Hematopoietic multipotent progenitor cell treated with erythropoietin and hydrocortisone succinate and interleukin-3 and kit ligand, for 8 days (in vitro differentiated cells): ENCODE measurements at regions not wholly inside any gene's neighbourhood (a gene's known extent, or its start where the extent isn't known, plus 50 kb on each side); places are given as distances from the start of the nearest gene placed in this dataset.
"Not testable (repeated sequence)": the region's sequence is repeated elsewhere in the genome, so short reads cannot be mapped to it uniquely, and the experiment has no call there.

Experiments
- DNase-seq: peaks from one replicate; pipeline ENCODE4 v3.0.0-alpha.2; 2015

- not testable (repeated sequence) for DNase-seq
Observed at GRCh38 chr5:86289786-86290185, 328.0 kb upstream of the COX7C start.

GRCh38 chr5:86292811-86293210 is 324.9 kb upstream of the COX7C start:
- DNase-seq, result not testable (repeated sequence)

- not testable (repeated sequence) for DNase-seq
Observed at GRCh38 chr5:86302643-86303042, 315.1 kb upstream of the COX7C start.

GRCh38 chr5:86305050-86305449 is 312.7 kb upstream of the COX7C start:
- DNase-seq, result peak; percentile 3

- no peak for DNase-seq
Observed at GRCh38 chr5:86314951-86315350, 302.8 kb upstream of the COX7C start.

- DNase-seq, result no peak
Observed at GRCh38 chr5:86320266-86320665, 297.5 kb upstream of the COX7C start.

- no peak for DNase-seq
Observed at GRCh38 chr5:86329318-86329717, 288.4 kb upstream of the COX7C start.

- no peak for DNase-seq
Observed at GRCh38 chr5:86330736-86331135, 287.0 kb upstream of the COX7C start.

- no peak for DNase-seq
Observed at GRCh38 chr5:86332851-86333250, 284.9 kb upstream of the COX7C start.

- no peak for DNase-seq
Observed at GRCh38 chr5:86337667-86338460, 279.9 kb upstream of the COX7C start.

GRCh38 chr5:86354664-86355063 is 263.1 kb upstream of the COX7C start:
- no peak for DNase-seq

- DNase-seq, result no peak
Observed at GRCh38 chr5:86360801-86361200, 256.9 kb upstream of the COX7C start.

- no peak for DNase-seq
Observed at GRCh38 chr5:86371061-86371460, 246.7 kb upstream of the COX7C start.

- DNase-seq, result no peak
Observed at GRCh38 chr5:86374611-86375010, 243.1 kb upstream of the COX7C start.

- DNase-seq, result no peak
Observed at GRCh38 chr5:86376214-86376613, 241.5 kb upstream of the COX7C start.

GRCh38 chr5:86403190-86403589 is 214.6 kb upstream of the COX7C start:
- DNase-seq, result no peak

GRCh38 chr5:86404256-86404655 is 213.5 kb upstream of the COX7C start:
- DNase-seq, result no peak

- no peak for DNase-seq
Observed at GRCh38 chr5:86407711-86408110, 210.0 kb upstream of the COX7C start.

GRCh38 chr5:86411596-86411995 is 206.1 kb upstream of the COX7C start:
- DNase-seq, result no peak

- DNase-seq, result no peak
Observed at GRCh38 chr5:86427158-86427557, 190.6 kb upstream of the COX7C start.

- no peak for DNase-seq
Observed at GRCh38 chr5:86439593-86440110, 178.1 kb upstream of the COX7C start.

- no peak for DNase-seq
Observed at GRCh38 chr5:86442036-86442745, 175.6 kb upstream of the COX7C start.

GRCh38 chr5:86447362-86447761 is 170.4 kb upstream of the COX7C start:
- DNase-seq, result no peak

- DNase-seq, result no peak
Observed at GRCh38 chr5:86452251-86452650, 165.5 kb upstream of the COX7C start.
